Endothelial cell of umbilical vein (primary cell): ENCODE measurements at regions not wholly inside any gene's neighbourhood (a gene's known extent, or its start where the extent isn't known, plus 50 kb on each side); places are given as distances from the start of the nearest gene placed in this dataset.

Experiments used
- EZH2 ChIP-seq: IDR thresholded peaks from 2 replicates; pipeline ENCODE4 v1.6.1; 2012; ENCODE audit warnings: borderline replicate concordance, low read depth, mild to moderate bottlenecking, moderate library complexity, low read length, inconsistent platforms; ENCODE audit not compliant: severe bottlenecking
- GATA2 ChIP-seq: IDR thresholded peaks from 2 replicates; pipeline ENCODE4 v1.7.0; 2011; ENCODE audit warnings: low read depth, mild to moderate bottlenecking, moderate library complexity, mixed read lengths, low read length; ENCODE audit not compliant: insufficient read length, insufficient read depth
- JUN ChIP-seq: IDR thresholded peaks from 2 replicates; pipeline ENCODE4 v1.6.1; 2011; ENCODE audit warnings: borderline replicate concordance, low read depth; ENCODE audit not compliant: insufficient read length, insufficient read depth
- POLR2A ChIP-seq: IDR thresholded peaks from 2 replicates; pipeline ENCODE4 v1.6.1; 2012; ENCODE audit warnings: low read depth, mild to moderate bottlenecking, control low read depth, low read length
- POLR2AphosphoS5 ChIP-seq: IDR thresholded peaks from 2 replicates; pipeline ENCODE4 v1.6.1; 2012; ENCODE audit warnings: low read depth, mild to moderate bottlenecking, control low read depth, low read length, moderate library complexity; ENCODE audit not compliant: insufficient read depth
- TF ChIP-seq, protein P1 (sequence below), 2 donors: IDR thresholded peaks; 1 replicate in 1 of 2; 2 replicates in 1 of 2; pipeline ENCODE4 v1.5.1; 2011; ENCODE audit warnings: low read length in 2 of 2, mild to moderate bottlenecking in 2 of 2, moderate library complexity in 2 of 2, control low read depth in 1 of 2, inconsistent platforms in 1 of 2, low read depth in 1 of 2; ENCODE audit not compliant: insufficient read depth in 1 of 2; ENCODE audit errors: extremely low read depth in 1 of 2
- TF ChIP-seq, protein P2 (sequence below): IDR thresholded peaks from 2 replicates; pipeline ENCODE4 v1.6.1; 2011; ENCODE audit not compliant: insufficient read depth, insufficient read length

DNA sequence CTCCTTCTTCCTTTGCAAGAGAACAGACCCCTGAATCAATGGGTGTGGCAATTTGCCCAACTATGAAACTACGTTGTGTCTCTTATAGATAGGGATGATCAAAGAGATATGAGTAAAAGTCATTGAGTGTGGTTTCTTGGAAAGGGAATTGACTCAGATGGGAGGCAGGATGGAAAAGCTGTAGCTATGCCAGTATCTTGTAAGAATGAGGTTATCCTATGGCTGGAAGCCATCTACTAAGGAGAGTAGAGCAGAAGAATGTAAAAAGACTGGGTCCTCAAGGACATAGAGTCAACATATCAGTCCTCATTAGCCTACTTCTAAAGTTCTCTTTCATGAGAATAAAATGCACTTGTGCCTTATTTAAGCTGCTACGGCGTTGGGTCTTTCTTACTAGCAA is 78.9 kb upstream of the POU2AF2 start:
- TF ChIP-seq GATA2: no peak
- no peak for TF ChIP-seq POLR2A
- TF ChIP-seq, protein P1, sequence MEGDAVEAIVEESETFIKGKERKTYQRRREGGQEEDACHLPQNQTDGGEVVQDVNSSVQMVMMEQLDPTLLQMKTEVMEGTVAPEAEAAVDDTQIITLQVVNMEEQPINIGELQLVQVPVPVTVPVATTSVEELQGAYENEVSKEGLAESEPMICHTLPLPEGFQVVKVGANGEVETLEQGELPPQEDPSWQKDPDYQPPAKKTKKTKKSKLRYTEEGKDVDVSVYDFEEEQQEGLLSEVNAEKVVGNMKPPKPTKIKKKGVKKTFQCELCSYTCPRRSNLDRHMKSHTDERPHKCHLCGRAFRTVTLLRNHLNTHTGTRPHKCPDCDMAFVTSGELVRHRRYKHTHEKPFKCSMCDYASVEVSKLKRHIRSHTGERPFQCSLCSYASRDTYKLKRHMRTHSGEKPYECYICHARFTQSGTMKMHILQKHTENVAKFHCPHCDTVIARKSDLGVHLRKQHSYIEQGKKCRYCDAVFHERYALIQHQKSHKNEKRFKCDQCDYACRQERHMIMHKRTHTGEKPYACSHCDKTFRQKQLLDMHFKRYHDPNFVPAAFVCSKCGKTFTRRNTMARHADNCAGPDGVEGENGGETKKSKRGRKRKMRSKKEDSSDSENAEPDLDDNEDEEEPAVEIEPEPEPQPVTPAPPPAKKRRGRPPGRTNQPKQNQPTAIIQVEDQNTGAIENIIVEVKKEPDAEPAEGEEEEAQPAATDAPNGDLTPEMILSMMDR (IDR thresholded peaks at IDR 0.05; ENCODE audit: extremely low read depth in 1 of 2, insufficient read depth in 1 of 2, low read depth in 1 of 2, low read length in 2 of 2): no peak
- TF ChIP-seq POLR2AphosphoS5: no peak
- no peak for TF ChIP-seq EZH2
- TF ChIP-seq, protein P2, sequence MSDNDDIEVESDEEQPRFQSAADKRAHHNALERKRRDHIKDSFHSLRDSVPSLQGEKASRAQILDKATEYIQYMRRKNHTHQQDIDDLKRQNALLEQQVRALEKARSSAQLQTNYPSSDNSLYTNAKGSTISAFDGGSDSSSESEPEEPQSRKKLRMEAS: no peak
- TF ChIP-seq JUN: no peak
